ENCODE measurements at regions not wholly inside any gene's neighbourhood (a gene's known extent, or its start where the extent isn't known, plus 50 kb on each side); places are given as distances from the start of the nearest gene placed in this dataset.

DNA sequence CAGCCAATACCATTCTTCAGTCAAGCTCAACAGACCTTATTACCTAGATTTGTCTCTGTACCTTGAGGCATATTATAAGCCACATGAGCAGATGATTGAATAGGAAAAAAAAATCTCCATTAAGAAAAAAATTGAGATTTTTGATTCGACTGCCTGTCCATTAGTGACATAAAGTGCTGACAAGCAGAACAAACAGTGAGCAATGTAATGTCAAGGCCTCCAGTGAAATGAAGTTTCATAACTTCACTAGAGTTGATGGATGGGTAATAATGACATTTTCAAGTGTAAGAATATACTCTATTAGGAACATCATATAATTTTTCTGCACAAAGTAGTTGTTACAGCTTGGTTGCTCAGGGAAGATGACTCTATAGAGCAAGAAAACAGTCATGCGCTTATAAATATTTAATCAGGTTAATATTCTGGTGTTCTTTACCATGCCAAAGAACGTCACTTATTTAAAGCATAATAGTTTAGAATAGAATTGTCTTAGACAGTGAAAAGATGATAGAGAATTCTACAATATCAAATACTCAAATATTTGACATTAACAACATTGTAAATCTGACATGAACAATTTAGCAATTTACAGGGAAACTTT lies 783.7 kb downstream of the EPHA7 start:
- DNase-seq (ENCODE audit: low read depth in 2 of 2) = no peak

DNA sequence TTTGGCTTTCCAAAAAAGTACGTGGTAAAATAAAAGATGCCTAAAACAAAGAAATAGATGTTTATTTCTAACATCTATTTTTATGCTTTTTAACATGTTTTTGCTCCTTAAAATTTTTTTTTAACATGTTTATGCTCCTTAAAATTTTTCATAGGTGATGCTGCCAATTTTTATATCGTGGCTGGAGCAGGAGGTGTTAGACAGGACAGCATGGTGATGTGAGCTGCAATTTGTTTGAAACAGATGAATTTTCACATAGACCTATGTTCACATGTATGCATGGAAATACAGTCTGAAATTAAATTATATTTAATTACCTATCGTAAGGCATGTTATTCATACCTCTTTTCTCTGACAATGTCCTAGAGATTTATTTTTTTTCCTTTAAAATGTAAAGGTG lies 784.8 kb downstream of the EPHA7 start:
- DNase-seq (ENCODE audit: low read depth in 2 of 2) = no peak

DNA sequence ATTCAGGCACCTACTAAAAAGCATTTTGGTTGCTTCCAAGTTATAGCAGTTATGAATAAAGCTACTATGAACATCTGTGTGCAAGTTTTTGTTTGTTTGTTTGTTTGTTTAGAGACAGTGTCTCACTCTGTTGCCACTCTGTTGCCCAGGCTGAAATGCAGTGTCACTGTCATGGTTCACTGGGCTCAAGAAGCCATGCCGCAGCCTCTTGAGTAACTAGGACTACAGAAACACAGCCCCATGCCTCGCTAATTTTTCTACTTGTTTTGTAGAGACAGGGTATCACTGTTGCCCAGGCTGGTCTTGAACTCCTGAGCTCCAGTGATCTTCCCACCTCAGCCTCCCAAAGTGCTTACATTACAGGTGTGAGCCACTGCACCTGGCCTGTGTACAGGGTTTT lies 795.9 kb downstream of the EPHA7 start:
- no peak for DNase-seq (ENCODE audit: low read depth in 2 of 2)

DNA sequence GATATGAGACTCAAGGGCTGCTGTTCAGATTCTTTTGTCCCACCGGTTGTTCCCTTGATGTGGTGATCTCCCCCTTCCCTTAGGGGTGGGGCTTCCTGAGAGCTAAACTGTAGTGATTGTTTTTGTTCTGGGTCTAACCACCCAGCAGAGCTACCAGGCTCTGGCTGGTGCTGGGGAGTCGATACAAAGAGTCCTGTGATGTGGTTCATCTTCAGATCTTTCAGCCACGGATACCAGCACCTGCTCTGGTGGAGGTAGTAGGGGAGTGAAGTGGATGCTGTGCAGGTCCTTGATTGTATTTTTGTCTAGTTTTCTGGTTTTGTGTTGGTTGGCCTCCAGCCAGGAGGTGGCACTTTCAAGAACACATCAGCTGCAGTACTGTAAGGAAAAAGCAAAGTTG lies 801.6 kb downstream of the EPHA7 start:
- no peak for DNase-seq (ENCODE audit: low read depth in 2 of 2)

DNA sequence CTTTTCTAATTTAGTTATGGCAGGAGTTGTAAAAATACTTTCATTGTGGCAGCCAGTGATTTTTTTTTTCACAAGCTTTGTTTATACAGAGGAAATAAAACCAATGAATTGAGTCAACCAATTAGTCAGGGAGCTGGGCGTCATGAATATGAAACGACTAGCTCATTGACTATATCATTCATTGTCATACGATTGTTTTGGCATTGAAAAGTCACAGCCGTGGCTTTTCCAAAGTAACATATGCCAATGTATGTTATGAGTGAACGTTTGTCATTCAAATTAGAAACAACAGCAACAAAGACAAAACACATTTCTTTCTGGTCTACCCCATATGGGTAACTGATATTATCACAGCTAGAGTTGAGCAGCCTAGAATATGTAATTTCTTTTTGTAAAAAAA lies 810.6 kb downstream of the EPHA7 start:
- DNase-seq (ENCODE audit: low read depth in 2 of 2) = no peak

DNA sequence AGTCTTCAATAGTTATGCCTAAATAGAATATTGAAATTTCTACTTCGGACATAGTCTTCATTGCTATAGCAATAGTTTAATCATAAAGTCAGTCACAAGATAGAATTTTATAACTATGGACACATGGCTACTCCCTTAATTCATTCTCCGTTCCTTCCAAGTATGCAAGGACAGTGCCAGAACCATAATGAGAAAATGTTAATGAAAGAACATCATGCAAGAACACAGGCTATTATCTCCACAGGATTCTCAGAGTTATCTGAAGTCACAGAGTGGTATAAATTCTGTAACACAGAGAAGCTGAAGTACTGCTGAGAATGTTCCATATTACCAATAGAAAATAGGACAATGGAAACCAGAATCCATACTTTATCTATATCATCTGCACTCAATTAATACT lies 826.2 kb downstream of the EPHA7 start:
- no peak for DNase-seq (ENCODE audit: low read depth in 2 of 2)

DNA sequence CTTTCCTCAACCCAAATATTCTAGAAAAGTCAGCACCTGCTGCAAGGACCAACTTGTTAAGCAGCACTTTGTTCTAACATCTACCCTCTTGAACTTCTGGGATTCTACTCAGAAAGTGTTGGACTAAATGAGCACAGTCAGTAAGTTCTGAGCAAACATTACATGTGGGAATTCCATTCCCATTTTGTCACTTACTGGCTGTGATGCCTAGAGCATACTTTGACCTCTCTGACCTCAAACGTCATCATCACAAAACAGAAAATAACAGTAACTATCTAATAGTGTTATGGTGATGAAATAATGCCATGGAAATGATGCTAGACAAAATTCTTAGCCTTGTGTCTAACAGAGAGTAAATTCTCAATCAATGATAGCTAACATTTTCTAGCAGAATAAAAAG lies 829.4 kb downstream of the EPHA7 start:
- DNase-seq (ENCODE audit: low read depth in 2 of 2) = no peak

DNA sequence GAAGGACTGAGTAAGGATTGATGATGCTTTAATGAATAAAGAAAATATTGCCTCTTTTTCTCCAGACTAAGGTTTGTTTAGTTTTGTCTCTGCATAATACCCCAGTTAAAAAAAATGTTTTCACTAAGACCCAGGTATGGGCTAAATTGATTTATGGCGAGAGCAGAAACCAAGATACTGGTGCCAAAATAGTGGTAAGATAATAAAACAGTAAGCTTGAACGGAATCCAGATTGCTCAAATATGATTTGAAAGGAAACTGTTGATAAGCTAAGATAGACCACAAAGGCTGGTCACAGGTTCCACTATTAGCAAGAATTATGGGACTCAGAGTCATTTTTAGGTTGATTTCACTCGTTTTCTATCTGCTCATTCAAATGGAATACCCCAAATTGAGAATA lies 831.2 kb downstream of the EPHA7 start:
- DNase-seq (ENCODE audit: low read depth in 2 of 2) = no peak

DNA sequence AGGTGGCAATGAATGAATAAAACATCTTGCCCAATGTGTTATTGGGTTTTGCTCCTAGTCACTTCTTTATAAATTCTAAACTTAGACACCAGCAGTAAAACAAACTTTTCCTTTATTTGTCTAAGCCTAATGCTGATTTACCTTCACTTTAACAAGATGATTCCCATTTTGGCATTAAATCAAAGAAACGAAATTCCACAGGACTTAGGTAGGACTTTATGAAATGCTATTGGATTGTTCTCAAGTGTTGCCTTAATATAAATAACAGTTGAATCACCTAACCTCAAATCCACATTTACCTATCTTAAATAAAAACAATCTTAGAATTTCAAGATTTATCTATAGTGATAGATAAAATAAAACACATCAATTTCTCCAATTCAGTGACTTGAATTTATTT lies 831.8 kb downstream of the EPHA7 start:
- no peak for DNase-seq (ENCODE audit: low read depth in 2 of 2)

DNA sequence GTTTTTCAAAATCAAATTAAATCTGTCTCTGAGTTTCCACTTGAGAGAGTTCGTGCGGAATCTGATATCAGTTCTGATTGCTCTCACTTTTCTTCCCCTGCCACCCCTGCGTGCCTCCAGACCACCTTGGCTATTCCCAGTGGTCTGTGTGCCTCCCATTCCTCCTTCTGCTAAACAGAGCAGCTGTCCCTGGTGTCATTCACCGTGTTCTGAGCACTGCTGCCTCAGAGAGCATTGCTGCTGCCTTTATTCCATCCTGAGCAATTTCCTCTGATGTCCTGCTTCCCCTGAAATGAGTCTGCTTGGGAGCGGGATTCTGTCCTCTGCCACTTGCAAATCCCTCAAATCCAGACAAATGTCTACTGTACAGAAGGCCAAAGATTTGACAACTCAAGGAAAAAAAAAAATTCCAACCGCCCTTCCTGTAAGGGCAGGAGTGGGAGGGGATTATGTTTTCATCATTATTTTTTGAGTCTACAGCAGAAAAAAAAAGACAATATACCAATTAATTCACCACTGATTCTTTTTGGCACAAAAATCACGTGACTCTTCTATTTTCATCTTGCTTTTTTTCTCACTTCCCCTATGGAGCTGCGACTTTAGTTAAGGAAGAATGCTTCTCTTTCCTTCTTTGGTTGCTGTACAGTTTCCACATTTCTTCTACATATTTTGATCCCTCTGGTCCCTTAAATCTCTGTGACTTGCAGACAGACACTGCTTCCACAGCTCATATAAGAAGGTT lies 833.0 kb downstream of the EPHA7 start:
- DNase-seq (ENCODE audit: low read depth in 2 of 2) = no peak

DNA sequence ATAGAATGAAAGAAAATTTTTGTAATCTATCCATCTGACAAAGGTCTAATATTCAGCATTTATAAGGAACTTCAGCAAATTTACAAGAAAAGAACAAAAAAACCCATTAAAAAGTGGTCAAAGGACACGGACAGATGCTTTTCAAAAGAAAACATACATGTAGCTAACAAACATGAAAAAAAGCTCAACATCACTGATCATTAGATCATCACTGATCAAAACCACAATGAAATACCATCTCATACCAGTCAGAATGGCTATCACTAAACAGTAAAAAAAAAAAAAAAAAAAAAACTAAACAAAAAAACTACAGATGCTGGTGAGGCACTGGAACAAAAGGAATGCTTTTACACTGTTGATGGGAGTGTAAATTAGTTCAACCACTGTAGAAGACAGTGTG lies 837.1 kb downstream of the EPHA7 start:
- no peak for DNase-seq (ENCODE audit: low read depth in 2 of 2)

DNA sequence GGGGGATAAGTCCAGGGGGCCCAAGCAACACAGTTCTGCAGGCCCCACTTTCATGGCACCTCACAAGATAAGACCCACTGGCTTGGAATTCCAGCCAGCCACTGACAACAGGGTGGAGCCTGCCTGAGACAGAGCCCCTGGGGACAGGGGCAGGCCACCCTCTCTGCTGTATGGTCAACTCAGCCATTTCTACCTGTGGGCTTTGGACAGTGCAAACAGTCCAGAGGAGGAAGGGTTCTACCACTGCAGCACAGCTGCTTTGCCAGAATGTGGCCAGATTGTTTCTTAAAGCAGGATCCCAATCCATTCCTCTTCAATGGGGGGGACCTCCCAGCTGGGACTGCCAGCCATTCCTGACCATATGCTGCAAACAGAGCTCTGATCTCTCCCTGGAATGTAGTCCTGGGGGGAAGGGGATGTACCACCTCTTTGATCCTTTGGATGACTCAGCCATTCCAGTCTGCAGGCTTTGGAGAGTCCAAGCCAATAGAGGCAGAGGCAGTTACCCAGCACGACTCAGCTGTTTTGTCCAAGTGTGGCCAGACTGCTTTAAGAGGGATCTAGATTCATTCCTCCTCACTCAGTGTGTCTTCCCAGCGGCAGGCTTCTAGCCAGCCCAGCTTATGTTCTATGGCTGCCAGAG lies 842.2 kb downstream of the EPHA7 start:
- DNase-seq (ENCODE audit: low read depth in 2 of 2) = no peak

DNA sequence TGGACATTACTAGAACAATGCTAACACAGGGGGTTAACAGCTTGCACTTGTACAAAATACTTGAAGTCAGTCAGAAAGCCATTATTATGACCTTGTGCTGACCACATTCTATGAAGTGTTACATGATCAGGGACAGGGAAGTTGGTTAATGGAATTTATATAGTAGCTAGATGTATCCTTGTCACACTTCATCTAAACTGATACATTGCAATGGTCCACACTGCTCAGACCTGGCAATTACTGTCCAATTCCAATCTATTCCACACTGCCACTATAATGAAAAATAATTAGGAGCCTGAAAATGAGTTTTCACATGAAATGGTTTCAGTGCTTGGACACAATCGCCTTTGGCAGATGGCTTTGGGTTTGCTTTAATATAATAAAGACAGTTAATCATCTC lies 850.8 kb downstream of the EPHA7 start:
- DNase-seq (ENCODE audit: low read depth in 2 of 2) = no peak

DNA sequence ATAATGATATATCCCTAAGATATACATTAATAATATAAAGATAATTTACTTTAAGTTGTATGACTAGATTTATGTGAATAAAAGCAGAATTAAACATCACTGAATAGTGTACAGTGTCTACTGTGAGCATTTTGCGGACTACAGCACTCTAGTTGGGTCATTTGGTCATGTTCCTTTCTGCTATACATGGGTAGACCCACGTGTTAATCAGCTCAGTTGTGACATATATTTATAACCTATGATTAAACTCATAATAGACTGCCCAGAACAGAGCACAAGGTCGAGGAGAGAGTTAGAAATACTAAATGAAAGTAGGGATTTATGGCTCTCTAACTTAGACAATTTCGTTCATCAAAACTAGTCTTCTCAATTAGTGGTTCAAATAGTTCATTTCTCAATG lies 852.7 kb downstream of the EPHA7 start:
- DNase-seq (ENCODE audit: low read depth in 2 of 2) = no peak

DNA sequence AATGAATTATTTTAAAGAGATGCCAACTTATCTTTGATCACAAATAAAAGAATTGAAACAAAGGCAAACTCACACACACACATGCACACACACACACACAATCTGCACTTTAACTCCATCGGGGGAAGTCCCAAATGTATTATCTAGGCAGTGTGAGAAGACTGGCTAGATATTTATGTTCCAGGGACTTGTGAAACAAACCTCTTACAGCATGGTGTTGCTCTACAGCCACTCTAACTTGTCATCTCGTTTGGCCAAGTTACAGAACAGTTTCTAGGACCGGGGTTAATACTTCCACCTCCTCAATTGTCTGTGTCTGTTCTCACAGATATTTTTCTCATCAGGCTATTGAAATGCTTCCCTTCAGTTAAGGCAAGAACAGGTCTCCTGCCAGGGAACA lies 855.0 kb downstream of the EPHA7 start:
- DNase-seq (ENCODE audit: low read depth in 2 of 2) = no peak

DNA sequence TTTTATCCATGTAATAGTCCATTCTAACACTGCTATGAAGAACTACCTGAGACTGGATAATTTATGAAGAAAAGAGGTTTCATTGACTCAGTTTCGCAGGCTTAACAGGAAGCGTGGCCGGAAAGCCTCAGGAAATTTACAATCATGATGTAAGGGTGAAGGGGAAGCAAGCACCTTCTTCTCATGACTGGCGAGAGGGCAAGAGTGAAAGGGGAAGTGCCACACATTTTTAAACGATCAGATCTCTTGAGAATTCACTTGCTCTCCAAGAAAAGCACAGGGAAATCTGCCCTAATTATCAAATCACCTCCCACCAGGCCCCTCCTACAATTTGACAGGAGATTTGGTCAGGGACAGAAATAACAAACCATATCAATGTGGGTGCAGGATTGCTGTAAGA lies 859.7 kb downstream of the EPHA7 start:
- DNase-seq (ENCODE audit: low read depth in 2 of 2) = no peak

DNA sequence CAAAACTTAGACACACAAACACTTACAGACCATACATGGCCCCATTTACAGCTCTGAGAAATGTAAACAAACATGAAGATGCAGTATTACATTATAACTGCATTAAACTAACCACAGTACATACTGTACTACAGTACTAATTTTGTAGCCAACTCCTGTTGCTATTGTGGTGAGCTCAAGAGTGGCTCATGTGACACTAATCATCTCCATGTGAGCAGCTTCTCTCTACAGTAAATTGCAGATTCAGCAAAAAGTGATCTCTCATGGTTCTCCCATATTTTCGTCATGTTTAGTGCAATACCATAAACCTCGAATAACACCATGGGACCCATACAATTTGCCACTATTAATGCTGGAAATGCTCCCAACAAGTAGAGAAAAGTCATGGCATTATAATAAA lies 860.4 kb downstream of the EPHA7 start:
- no peak for DNase-seq (ENCODE audit: low read depth in 2 of 2)

DNA sequence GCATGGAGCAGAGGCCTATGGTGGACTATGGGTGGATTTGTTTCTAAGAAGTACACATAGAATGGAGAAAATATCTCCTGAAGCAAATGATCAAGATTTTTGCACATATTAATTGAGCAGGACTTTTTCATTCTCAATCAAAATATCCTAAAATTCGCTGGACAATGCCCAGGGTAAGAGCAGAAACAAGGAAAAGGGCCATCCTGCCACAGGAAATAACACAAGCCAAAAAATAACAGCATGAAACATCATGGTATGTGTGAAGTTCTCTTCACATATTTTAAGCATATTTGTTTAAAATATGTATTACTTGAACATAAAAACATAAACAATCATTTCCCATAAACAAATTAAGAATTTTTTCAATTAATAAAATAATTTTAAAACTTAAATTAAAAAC lies 868.9 kb downstream of the EPHA7 start:
- no peak for DNase-seq (ENCODE audit: low read depth in 2 of 2)

DNA sequence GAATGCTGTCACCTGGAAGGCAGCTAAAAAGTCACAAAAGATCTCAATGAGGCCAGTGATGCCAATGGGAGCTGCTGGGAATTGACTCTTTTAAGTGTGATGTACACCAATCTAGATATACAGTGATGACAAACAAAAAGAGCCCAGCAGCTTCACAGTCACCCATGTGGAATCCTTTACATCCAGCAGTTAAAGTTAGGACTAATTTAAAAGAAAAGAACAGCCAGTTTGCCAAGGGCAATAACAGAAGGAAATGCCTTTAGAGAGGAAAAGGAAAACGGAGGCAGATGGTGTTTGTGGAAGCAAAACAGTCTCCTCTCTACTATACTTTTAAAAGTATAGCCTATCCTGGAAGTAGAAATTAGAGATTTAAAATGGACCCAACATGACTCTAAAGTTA lies 873.5 kb downstream of the EPHA7 start:
- no peak for DNase-seq (ENCODE audit: low read depth in 2 of 2)

DNA sequence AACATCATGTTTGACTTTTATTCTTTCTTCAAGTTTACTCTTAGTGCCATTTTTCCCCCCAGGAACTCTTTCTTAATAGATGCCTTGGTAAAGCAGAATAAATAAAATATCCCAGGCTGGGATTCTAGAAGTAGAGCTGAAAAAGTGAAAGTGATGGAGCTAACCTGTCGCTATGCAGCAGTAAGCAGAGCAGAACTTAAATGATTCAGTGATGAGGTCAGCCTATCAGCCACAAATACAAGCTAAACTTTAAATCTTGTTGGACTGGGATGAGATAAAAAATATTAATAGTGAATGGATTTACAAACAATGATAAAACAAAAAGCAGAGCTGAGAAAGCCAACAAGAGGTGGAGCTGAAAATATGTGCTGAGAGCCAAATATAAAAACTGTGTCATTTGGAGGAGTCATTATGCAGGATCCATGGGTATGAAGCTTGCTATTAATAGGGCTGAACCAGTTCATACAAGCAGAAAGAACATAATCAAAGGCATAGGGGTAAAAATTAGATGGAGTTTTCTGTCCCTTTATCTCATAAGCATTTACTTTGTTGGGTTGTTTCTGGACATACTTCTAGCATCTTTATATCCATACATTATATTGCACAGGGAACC lies 877.8 kb downstream of the EPHA7 start:
- DNase-seq (ENCODE audit: low read depth in 2 of 2) = no peak

DNA sequence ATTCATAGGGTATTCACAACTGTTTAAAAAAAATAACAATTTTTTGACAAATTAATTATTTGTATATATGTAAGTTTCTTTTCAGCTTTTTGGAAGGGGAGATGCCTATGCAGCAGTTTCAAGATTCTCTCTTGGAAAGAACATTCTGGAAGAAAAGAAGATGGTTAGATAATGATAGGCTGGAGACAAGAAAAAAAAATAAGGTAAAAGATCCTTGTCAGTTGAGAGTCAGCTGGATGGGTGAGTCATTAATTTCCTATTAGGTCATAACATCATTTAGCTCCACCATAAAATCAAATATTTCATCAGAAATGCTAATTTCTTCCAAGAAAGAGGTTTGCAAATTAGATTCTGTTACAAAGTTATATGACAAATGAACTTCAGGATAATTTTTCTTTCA lies 880.4 kb downstream of the EPHA7 start:
- DNase-seq (ENCODE audit: low read depth in 2 of 2) = no peak

DNA sequence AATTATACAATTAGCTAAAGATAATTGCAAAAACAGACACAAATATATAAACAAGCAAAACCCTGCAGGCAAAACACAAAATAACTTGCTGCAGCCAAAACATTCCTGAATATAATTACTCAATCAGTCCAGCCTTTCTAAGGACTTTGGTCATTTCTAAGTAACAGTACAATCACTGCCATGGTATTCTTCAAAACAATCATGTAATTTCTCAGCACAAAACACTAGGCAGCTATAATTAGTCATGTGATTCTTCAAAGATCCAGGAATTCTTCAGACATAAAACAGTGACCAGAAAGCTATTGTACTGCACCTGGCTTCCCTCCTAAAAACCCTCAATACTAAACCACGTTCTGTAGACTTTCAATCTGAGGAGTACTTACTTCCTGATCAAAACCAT lies 881.1 kb downstream of the EPHA7 start:
- no peak for DNase-seq (ENCODE audit: low read depth in 2 of 2)

DNA sequence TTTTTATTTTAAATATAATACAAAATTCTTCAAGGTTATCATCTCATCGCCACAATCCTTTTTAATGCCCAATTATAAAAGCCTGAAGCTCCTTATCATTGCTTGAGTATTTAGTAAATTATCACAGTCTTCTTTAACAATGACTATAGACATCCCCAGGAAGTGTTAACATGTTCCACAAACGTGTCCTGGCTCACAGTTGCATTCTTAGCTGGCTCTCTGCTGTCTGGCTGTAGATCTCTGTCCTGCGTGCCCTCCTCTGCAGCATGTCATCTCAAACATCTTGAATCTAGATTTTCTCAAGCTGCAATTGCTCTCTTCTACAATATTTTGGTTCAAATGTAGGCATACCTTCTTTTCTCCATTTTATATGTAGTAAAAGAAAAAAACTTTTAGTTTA lies 885.2 kb downstream of the EPHA7 start:
- DNase-seq (ENCODE audit: low read depth in 2 of 2) = no peak
